ENCODE measurements at regions not wholly inside any gene's neighbourhood (a gene's known extent, or its start where the extent isn't known, plus 50 kb on each side); places are given as distances from the start of the nearest gene placed in this dataset.
"Not testable (repeated sequence)": the region's sequence is repeated elsewhere in the genome, so short reads cannot be mapped to it uniquely, and the experiment has no call there.

GRCh38 chr2:57475391-57475790, 571.2 kb upstream of the VRK2 start:
- WGBS, 2 experiments (ENCODE audit: low coverage in 1 of 2, low lambda C conversion rate in 2 of 2, missing lambda C conversion rate in 2 of 2), result 14 to 24% methylated on average over 3 of the region's 3 CpGs
- H3K79me2 ChIP-seq (ENCODE audit: insufficient read depth), result no peaks in the 10 kb centered on the region
- in situ Hi-C loops (cut with MboI), result no loop called here
- no peaks in the 10 kb centered on the region for H3K9me2 ChIP-seq (ENCODE audit: insufficient read depth)
- H3K9ac ChIP-seq, result no peak overlapping the region
- no peaks in the 10 kb centered on the region for H3K27me3 ChIP-seq (replicated peaks; ENCODE audit: insufficient read depth)
- no peak overlapping the region for H3K4me3 ChIP-seq
- H3K9me3 ChIP-seq (ENCODE audit: low read depth), result no peaks in the 10 kb centered on the region
- no peak overlapping the region for H3K27ac ChIP-seq
- no peaks in the 10 kb centered on the region for H3K36me3 ChIP-seq (ENCODE audit: low read depth)
- no peaks in the 10 kb centered on the region for H3F3A ChIP-seq (ENCODE audit: insufficient read depth)
- DNase-seq, result no peak
- H2AFZ ChIP-seq, result no peak overlapping the region
- no peak for TF ChIP-seq EZH2phosphoT487 (IDR thresholded peaks at IDR 0.05; ENCODE audit: insufficient read depth, low read depth)
- no peak for TF ChIP-seq EZH2 (IDR thresholded peaks at IDR 0.05; ENCODE audit: insufficient read depth, poor library complexity, severe bottlenecking)
- H3K4me1 ChIP-seq (ENCODE audit: insufficient read depth), result no peaks in the 10 kb centered on the region
- H3K4me2 ChIP-seq (ENCODE audit: unreplicated experiment), result no peak overlapping the region
- H4K20me1 ChIP-seq (ENCODE audit: insufficient read depth), result no peaks in the 10 kb centered on the region

- no peaks in the 10 kb centered on the region for H3K4me1 ChIP-seq (ENCODE audit: insufficient read depth)
- H3K27ac ChIP-seq, result no peak overlapping the region
- in situ Hi-C loops (cut with MboI), result no loop called here
- H3K79me2 ChIP-seq (ENCODE audit: insufficient read depth), result no peaks in the 10 kb centered on the region
- H4K20me1 ChIP-seq (ENCODE audit: insufficient read depth), result no peaks in the 10 kb centered on the region
- H2AFZ ChIP-seq, result no peak overlapping the region
- no peaks in the 10 kb centered on the region for H3K9me2 ChIP-seq (ENCODE audit: insufficient read depth)
- H3K36me3 ChIP-seq (ENCODE audit: low read depth), result no peaks in the 10 kb centered on the region
- DNase-seq, result no peak
- no peak overlapping the region for H3K4me2 ChIP-seq (ENCODE audit: unreplicated experiment)
- 12 to 14% methylated on average over 1 of the region's 1 CpG for WGBS, 2 experiments (ENCODE audit: low coverage in 1 of 2, low lambda C conversion rate in 2 of 2, missing lambda C conversion rate in 2 of 2)
- TF ChIP-seq EZH2 (IDR thresholded peaks at IDR 0.05; ENCODE audit: insufficient read depth, poor library complexity, severe bottlenecking) (no peak), EZH2phosphoT487 (IDR thresholded peaks at IDR 0.05; ENCODE audit: insufficient read depth, low read depth) (no peak)
- H3K9ac ChIP-seq, result no peak overlapping the region
- H3K27me3 ChIP-seq (replicated peaks; ENCODE audit: insufficient read depth), result no peaks in the 10 kb centered on the region
- no peak overlapping the region for H3K4me3 ChIP-seq
- no peaks in the 10 kb centered on the region for H3F3A ChIP-seq (ENCODE audit: insufficient read depth)
- H3K9me3 ChIP-seq (ENCODE audit: low read depth), result no peaks in the 10 kb centered on the region
Observed at GRCh38 chr2:57479981-57480380, 566.6 kb upstream of the VRK2 start.

- Histone ChIP-seq H3K4me2 (ENCODE audit: unreplicated experiment) (no peak overlapping the region), H3K9me3 (ENCODE audit: low read depth) (no peaks in the 10 kb centered on the region), H3K36me3 (ENCODE audit: low read depth) (no peaks in the 10 kb centered on the region), H3K9ac (no peak overlapping the region), H3K4me1 (ENCODE audit: insufficient read depth) (no peaks in the 10 kb centered on the region), H3K4me3 (no peak overlapping the region), H3K27me3 (replicated peaks; ENCODE audit: insufficient read depth) (no peaks in the 10 kb centered on the region), H3K79me2 (ENCODE audit: insufficient read depth) (no peaks in the 10 kb centered on the region), H3K27ac (no peak overlapping the region), H2AFZ (no peak overlapping the region), H4K20me1 (ENCODE audit: insufficient read depth) (no peaks in the 10 kb centered on the region), H3F3A (ENCODE audit: insufficient read depth) (no peaks in the 10 kb centered on the region), H3K9me2 (ENCODE audit: insufficient read depth) (no peaks in the 10 kb centered on the region)
- in situ Hi-C loops (cut with MboI), result no loop called here
- TF ChIP-seq EZH2 (IDR thresholded peaks at IDR 0.05; ENCODE audit: insufficient read depth, poor library complexity, severe bottlenecking), result no peak
- TF ChIP-seq EZH2phosphoT487 (IDR thresholded peaks at IDR 0.05; ENCODE audit: insufficient read depth, low read depth), result no peak
- no peak for DNase-seq
Observed at GRCh38 chr2:57488061-57488460, 558.5 kb upstream of the VRK2 start.

- Histone ChIP-seq H3K4me1 (ENCODE audit: insufficient read depth) (no peaks in the 10 kb centered on the region), H3K79me2 (ENCODE audit: insufficient read depth) (no peaks in the 10 kb centered on the region), H3K36me3 (ENCODE audit: low read depth) (no peaks in the 10 kb centered on the region), H3F3A (ENCODE audit: insufficient read depth) (no peaks in the 10 kb centered on the region), H3K4me3 (no peak overlapping the region), H3K9ac (no peak overlapping the region), H3K9me3 (ENCODE audit: low read depth) (no peaks in the 10 kb centered on the region), H3K27ac (no peak overlapping the region), H3K27me3 (replicated peaks; ENCODE audit: insufficient read depth) (no peaks in the 10 kb centered on the region; the same call in 1 of the 2 replicates), H2AFZ (no peak overlapping the region), H4K20me1 (ENCODE audit: insufficient read depth) (no peaks in the 10 kb centered on the region), H3K9me2 (ENCODE audit: insufficient read depth) (no peaks in the 10 kb centered on the region), H3K4me2 (ENCODE audit: unreplicated experiment) (no peak overlapping the region)
- DNase-seq, result no peak
- no peak for TF ChIP-seq EZH2 (IDR thresholded peaks at IDR 0.05; ENCODE audit: insufficient read depth, poor library complexity, severe bottlenecking)
- no peak for TF ChIP-seq EZH2phosphoT487 (IDR thresholded peaks at IDR 0.05; ENCODE audit: insufficient read depth, low read depth)
- in situ Hi-C loops (cut with MboI), result loop anchor here (10.0 kb wide), 1 partner anchor 1306 kb away; the partner anchor contains the start of gene CCDC85A
- 22 to 29% methylated on average over 1 of the region's 1 CpG for WGBS, 2 experiments (ENCODE audit: low coverage in 1 of 2, low lambda C conversion rate in 2 of 2, missing lambda C conversion rate in 2 of 2)
Observed at GRCh38 chr2:57490741-57491140, 555.9 kb upstream of the VRK2 start.

GRCh38 chr2:57491213-57491612, 555.4 kb upstream of the VRK2 start:
- Histone ChIP-seq H3F3A (ENCODE audit: insufficient read depth) (no peaks in the 10 kb centered on the region), H3K9me2 (ENCODE audit: insufficient read depth) (no peaks in the 10 kb centered on the region), H3K79me2 (ENCODE audit: insufficient read depth) (no peaks in the 10 kb centered on the region), H4K20me1 (ENCODE audit: insufficient read depth) (no peaks in the 10 kb centered on the region), H3K36me3 (ENCODE audit: low read depth) (no peaks in the 10 kb centered on the region), H3K4me1 (ENCODE audit: insufficient read depth) (no peaks in the 10 kb centered on the region), H3K27ac (no peak overlapping the region), H3K9ac (no peak overlapping the region), H2AFZ (no peak overlapping the region), H3K4me2 (ENCODE audit: unreplicated experiment) (no peak overlapping the region), H3K9me3 (ENCODE audit: low read depth) (no peaks in the 10 kb centered on the region), H3K27me3 (replicated peaks; ENCODE audit: insufficient read depth) (no peaks in the 10 kb centered on the region; the same call in 1 of the 2 replicates), H3K4me3 (no peak overlapping the region)
- no peak for TF ChIP-seq EZH2 (IDR thresholded peaks at IDR 0.05; ENCODE audit: insufficient read depth, poor library complexity, severe bottlenecking)
- TF ChIP-seq EZH2phosphoT487 (IDR thresholded peaks at IDR 0.05; ENCODE audit: insufficient read depth, low read depth), result no peak
- DNase-seq, result no peak
- WGBS, 2 experiments (ENCODE audit: low coverage in 1 of 2, low lambda C conversion rate in 2 of 2, missing lambda C conversion rate in 2 of 2), result 50 to 52% methylated on average over 3 of the region's 3 CpGs
- in situ Hi-C loops (cut with MboI), result loop anchor here (10.0 kb wide), 1 partner anchor 1306 kb away; the partner anchor contains the start of gene CCDC85A

GRCh38 chr2:57493966-57494365, 552.6 kb upstream of the VRK2 start:
- not testable (repeated sequence) for H3F3A ChIP-seq (ENCODE audit: insufficient read depth); H4K20me1 ChIP-seq (ENCODE audit: insufficient read depth); H3K36me3 ChIP-seq (ENCODE audit: low read depth); H3K9me3 ChIP-seq (ENCODE audit: low read depth); H3K79me2 ChIP-seq (ENCODE audit: insufficient read depth); H3K9me2 ChIP-seq (ENCODE audit: insufficient read depth); H3K4me3 ChIP-seq; H3K27me3 ChIP-seq (replicated peaks; ENCODE audit: insufficient read depth); H2AFZ ChIP-seq; H3K9ac ChIP-seq; H3K27ac ChIP-seq; H3K4me1 ChIP-seq (ENCODE audit: insufficient read depth); DNase-seq; H3K4me2 ChIP-seq (ENCODE audit: unreplicated experiment)
- in situ Hi-C loops (cut with MboI), result loop anchor here (10.0 kb wide), 1 partner anchor 1309 kb away; the partner anchor contains the start of gene CCDC85A
- WGBS, 2 experiments (ENCODE audit: low coverage in 1 of 2, low lambda C conversion rate in 2 of 2, missing lambda C conversion rate in 2 of 2), result 48 to 61% methylated on average over 4 of the region's 4 CpGs

All from GM23248 (cell line).